Activated CD4-positive, CD25-positive, alpha-beta regulatory T cell treated with anti-CD3 and anti-CD28 coated beads, Interleukin-2, amount 50 U/mL, for 72 hours (primary cell): ENCODE measurements at regions not wholly inside any gene's neighbourhood (a gene's known extent, or its start where the extent isn't known, plus 50 kb on each side); places are given as distances from the start of the nearest gene placed in this dataset.

Source experiments
- DNase-seq: peaks from one replicate; pipeline ENCODE4 v3.0.0; 2021

DNA sequence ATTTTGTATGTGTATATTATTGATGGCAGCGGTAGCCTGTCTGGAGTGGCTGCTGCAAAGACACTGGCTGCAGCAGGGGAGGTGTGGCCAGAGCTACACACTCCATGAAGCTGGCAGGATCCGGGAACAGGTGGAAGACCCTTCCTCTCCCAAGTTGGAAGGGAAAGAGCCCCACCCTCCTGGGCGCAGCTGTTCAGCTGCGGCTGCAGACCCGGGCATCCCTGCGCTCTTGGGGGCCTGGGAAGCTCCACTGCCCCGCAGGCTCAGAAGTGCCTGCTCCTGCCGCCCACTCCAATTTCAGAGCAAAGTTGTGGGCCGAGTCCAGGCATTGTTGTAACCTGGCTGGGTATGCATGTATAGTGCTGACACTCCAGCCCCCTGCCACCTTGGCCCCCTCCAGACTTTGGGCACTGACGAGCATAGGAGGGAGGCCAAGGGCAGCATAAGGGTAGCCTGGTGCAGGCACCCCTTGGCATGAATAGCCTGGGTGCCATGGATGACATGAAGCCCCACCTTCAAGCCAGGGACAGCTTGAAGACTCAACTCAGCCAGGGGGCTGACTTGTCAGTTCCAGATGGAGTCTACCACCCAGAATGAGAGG lies 90.7 kb upstream of the TMEM168 start:
- no peak for DNase-seq

DNA sequence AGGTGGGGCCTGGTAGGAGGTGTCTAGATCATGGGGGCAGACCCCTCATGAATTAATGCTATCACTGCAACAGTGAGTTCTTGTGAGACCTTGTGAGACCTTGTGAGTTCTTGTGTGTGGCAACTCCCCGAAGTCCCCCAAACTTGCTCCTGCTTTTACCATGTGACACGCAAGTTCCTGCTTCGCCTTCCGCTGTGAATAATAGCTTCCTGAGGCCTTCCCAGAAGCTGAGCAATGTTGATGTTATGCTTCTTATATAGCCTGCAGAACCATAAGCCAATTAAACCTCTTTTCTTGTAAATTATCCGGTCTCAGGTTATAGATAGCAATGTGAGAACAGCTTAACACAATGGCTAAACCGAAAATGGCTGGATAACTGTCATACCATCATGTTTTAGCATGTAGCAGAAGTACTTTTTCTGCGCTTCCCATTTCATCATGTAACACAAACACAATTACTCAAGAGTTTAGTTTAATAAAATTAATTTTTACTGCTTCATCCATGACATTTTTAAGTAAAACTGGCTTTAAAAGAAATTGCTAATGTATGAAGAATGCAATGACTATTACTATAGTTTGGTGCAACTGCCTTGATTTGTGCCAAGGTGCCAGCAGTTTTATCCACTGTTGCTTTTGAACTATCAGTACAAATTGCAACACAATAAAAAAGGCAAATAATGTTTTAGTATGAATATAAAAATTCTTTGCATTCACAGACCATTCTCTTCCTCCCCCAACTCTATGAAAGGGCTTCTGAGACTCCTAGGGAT lies 87.7 kb upstream of the TMEM168 start:
- no peak for DNase-seq

DNA sequence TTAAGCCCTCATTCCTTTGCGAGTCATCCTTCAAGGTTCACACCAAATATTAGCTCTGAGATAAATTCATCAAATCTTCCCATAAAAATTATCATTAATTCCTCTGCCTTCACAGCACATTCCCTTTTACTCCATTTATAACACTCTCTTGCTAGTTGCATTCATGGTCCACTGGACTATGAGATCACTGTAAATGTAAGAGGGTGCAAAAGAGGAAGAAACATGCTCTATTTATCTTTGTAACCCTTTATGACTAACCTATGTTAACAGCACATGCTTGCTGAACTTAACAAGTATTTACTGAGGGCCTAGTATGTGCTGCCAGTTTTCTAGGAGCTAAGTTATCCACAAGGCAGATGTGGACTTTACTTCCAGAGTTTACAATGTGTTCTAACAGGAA lies 86.7 kb upstream of the TMEM168 start:
- no peak for DNase-seq

DNA sequence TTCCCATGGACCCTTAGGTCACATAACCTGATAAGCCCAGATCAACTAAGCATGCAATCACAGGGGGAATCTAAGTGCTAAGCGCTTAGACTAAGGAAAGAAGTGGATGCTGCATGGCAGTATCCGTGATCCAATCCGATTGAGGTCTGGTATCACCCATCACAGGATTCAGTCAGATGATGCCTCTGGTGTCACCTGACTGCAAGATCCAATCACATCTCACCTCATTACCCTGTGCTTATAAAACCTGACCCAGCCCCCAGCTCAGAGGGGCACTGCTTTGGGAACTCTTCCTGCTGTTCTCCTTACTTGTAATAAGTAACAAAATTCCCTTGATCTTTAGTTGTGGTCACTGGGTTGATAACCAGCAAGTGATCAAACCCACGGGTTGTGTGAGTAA lies 84.7 kb upstream of the TMEM168 start:
- no peak for DNase-seq

DNA sequence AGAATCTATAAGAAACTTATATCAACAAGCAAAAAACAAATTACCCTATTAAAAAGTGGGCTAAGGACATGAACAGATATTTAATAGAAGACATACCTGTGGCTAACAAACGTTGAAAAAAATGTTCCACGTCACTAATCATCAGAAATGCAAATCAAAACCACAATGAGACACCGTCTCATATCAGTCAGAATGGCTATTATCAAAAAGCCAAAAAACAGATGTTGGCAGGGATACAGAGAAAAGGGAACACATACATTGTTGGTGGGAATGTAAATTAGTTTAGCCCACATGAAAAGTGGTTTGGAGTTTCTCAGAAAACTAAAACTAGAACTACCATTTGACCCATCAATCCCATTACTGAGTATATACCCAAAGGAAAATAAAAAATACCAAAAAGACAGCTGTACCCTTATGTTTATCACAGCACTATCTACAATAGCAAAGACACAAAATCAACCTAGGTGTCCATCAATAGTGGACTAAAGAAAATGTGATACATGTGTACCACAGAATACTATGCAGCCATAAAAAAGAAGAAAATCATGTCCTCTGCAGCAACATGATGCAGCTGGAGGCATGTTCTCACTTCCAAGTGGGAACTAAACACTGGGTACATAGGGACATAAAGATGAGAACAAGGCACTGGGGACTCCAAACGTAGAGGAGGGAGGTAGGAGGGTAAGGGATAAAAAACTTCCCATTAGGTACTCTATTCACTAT lies 83.8 kb upstream of the TMEM168 start:
- no peak for DNase-seq

DNA sequence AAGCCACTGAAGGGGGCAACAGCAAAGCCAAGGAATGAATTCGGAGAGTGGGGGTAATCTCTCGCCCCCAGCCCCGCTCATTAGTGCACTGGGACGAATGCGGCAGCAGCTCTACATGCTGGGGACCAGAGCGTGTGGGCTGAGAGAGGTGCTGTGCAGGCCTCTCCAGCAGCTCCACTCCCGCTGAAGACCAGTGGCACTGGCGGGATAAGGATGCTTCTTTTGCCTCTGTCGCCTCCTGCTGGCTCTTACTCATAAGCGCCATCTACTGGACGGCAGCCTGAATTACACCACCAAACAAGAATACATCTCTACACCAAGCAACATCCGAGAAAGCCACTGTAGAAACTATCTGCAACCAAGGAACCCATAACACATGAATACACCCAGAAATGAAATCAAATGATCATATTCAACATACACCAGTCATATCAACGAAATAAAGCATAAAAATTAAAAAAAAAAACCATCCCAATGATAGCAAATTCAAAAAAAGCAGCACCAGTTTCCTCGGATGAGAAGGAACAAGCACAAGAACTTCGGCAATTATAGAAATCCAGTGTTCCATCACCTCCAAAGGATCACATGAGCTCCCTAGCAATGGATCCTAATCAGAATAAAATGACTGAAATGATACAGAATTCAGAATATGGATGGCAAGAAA lies 79.0 kb upstream of the TMEM168 start:
- peak; percentile 51 for DNase-seq

DNA sequence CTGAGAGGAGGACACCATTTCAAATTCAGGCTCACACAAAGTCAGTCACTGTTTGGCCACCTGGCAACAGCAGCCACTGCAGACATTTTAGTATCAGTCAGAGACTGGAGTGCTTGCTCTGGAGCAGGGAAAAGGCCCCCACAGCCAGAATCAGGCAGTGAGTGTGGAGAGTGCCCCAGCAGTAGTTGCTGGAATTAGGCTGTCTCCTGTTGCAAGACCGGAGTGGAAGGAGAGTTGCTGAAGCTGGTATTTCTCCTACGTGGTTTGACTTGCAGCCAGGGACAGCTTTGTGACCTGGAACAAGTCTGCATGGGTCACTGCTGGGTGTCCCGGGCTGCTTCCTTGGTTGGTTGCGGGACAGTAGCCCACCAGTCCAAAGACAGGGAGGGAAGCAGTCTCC lies 78.4 kb upstream of the TMEM168 start:
- DNase-seq, result no peak

DNA sequence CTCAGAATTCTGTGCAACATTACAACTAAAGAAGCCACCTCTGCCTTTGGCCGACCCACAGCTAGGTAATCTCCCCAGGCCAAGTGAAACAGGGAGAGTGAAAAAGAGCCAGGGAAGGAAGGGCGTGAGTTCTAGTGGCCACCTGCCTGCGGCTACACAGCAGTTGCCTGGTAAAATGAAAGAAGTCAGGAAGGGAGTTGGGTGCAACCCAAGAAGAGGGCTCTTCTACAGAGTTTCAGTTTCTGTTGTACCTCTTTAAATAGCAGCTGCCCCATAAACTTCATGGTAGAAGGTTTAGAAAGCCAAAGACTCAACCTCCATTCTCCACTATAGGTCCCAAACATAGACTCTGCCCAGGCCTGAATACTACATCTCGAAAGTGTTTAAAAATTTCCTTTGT lies 76.2 kb upstream of the TMEM168 start:
- no peak for DNase-seq

DNA sequence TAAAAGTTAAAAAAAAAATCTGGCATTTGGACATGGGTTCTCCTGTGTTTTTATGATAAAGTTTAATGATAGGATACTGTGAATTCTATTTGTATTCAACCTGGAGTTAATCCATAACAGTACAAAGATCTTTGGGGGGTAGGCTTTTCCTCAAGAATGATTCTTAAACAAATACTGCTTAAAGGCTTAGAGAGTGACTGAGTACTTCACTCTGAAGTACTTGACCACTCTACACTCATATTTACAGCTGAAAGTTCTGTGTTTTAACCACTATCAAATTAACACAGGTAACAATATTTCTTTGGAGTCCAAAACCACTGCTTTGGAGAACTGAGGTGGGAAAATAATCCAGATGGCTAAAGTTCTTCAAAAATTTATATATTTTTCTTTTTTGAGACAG lies 74.2 kb upstream of the TMEM168 start:
- no peak for DNase-seq

DNA sequence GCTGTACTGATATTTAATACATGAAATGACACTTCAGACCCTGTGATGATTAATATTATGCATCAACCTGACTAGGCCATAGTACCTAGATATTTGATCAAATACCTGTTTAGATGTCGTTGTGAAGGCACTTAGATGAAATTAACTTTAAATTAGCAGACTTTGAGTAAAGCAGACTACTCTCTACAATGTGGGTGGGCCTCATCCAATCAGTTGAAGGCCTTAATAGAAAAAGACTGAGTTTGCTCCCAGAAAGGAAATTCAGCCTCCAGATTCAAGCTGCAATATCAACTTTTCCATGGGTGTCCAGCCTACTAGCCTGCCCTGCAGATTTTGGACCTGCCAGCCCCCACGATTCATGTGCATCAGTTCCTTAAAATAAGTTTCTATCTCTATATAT lies 68.6 kb upstream of the TMEM168 start:
- no peak for DNase-seq

DNA sequence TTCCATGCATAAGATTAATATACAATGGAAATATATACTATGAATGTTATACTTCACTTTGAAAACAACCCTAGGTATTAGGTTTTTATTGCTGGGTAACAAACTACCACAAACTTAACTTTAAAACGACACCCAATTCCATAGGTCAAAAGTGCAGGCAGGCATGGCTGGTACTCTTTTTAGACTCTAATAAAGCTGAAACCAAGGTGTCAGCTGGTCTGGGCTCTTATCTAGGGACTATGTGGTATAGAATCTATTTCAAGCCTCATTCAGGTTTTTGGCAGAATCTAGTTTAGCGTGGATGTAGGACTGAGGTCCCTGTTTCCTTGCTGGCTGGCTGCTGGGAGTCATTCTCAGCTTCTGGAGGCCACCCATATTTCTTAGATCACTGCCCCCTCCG lies 65.0 kb upstream of the TMEM168 start:
- no peak for DNase-seq

DNA sequence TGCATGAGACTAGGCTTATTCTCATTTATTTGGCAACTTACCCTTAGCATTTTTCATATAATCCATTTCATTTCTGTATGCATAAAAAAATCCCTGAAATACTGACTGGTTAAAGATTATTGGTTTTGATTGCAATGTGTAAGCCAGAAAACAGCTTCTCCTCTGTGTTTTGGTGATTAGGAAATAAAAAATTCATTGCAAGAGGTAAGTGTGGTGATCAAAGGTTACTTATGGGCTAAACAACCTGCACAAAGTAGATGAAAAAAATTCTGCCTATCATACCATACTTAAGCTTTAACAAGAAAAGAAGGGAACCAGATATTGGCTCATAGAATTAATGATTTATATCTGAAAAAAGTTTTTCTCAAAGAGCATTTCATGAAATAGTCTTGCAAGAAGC lies 64.0 kb upstream of the TMEM168 start:
- no peak for DNase-seq

DNA sequence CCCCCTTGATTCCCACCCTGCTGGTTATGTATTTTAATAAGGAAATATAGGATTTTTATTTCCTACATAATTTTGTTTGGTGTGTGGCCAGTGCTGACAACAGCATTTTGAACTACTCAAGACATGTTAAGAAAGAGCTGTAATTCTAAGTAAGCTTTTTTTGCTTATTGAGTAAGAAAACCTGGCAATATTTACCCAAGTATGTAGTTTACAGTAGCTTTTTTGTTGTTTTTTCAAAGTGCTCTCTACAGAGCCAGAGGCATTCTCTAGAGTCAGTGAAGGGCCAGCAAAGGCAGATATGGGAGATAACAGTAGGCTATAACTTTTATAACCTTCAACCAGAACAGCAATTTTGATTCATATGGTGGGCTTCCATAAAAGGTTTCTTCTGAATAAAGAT lies 63.2 kb upstream of the TMEM168 start:
- DNase-seq, result no peak

DNA sequence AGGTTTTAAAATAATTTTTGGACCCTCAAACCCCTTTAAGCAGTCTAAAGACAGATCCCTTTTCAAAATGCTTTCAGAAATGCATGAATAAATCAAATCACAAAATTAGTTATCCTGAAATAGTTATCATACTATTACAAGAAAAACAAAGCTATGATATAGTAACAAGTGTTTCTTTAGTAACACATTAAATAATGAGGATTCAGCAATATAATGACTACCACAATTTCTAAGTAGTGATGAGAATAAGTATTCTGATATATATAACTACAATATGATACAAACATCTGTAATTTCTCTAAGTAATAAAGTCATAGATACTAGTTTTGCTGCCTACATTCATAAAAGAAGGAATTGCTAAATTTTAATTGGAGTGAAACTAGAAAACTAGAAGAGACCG lies 53.0 kb upstream of the TMEM168 start:
- no peak for DNase-seq
